ENCODE measurements at regions not wholly inside any gene's neighbourhood (a gene's known extent, or its start where the extent isn't known, plus 50 kb on each side); places are given as distances from the start of the nearest gene placed in this dataset.

DNA sequence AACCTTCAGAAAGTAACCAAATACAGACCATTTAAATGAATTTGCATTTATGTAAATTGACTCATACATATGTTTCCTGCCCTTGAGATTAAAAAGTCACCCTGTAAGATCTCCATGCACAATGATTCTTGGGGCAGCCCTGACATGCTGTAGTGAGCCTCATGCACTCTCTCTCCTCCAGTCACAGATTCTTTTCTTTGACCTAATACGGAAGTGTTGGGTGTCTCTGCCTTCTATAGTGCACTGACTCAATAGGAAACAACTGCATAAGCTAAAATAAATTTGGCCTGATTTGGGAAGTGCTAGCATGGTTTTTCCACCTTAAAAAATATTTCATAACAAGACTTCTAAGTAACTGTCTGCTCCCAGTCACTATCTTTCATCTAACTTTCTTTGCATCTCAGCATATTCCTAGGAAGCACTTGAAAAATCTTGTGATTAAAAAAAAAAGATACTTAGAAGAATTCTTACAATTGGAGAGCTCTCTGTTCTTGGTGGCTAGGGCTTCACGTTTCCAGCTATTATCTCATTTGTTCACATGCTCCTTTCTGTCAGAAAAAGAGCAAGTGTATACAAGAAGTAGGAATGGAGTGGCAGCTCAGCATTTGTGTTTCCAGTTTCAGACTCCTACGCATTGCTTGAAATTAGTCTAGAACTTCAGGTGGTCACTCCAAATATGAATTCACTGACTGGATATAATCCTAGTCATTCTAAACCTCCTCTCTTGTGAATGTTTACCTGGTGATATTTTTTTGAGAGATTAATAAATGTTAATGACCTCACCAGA is 207.9 kb upstream of the COL8A1 start:
- no peak for DNase-seq

DNA sequence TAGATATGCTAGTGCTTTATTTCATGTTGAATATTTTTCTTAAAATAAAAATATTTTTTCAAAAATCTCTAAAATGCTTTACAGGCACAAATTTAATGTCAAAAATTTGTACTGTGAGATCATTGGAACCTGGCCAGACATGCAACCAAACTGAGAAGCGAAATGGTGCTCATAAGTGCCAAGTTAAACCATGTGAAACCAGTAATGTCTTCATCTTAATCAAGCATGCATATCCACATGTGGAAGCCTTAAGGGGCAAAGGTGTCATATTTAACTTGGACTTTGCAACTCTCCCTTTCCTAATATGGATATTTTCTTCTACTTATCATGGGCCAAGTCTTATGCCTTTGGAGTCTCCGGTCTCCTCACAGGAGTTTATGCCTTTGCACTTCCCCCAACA is 208.9 kb upstream of the COL8A1 start:
- DNase-seq, result no peak

DNA sequence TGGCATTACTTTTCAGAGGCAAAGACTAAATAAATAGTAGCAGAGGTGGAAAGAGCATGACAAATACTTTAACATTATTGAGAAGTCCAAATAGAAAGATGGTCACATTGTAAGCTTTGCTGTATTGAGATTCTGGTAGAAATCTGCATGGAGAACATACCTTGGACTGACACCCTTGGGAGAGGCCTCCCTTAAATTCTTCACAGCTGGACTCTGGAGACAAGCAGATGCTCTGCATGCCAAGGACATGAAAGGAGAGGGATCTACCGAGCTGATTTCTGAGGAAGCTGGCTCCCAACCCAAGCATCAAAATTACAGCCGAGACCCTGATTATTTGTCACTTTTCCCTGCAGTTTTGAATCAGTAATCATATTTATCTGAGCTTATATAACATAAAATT is 212.5 kb upstream of the COL8A1 start:
- no peak for DNase-seq

DNA sequence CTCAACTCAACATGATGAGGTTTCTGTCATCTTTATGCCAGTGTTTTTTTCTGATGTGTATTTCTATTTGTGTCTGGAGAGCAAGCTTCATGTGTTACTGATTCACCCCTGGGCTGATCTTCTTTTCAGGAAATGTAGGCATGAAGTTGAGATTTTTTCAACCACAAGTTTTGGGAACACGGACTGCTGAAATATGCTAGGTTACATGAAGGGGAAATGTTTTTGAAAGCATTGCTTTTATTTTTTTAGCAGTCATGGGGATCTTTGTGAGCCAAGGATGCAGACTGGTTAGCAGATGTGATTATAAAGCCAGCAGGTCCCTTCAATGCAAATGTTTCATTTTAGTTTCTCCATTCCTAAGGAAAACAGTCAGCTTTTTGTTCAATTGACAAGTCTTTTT is 219.3 kb upstream of the COL8A1 start:
- no peak for DNase-seq

DNA sequence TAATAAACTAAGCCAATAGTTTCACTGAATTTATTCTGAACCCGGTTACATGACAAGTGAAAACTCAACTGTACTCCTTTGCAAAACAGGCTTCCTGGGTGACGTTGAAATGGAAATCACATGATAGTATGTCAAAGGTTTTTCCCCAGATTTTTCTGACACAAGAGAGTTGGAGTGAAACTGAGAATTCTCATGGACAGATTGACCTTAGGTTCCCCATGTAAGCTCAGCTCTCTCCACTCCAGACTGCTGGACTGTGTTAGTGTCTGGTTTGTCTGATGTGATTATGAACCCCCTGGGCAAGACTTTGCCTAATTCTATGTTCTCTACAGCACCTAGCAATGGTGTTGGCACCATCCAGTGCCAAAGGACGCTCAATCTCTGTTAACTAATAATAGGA is 219.7 kb upstream of the COL8A1 start:
- DNase-seq, result no peak

DNA sequence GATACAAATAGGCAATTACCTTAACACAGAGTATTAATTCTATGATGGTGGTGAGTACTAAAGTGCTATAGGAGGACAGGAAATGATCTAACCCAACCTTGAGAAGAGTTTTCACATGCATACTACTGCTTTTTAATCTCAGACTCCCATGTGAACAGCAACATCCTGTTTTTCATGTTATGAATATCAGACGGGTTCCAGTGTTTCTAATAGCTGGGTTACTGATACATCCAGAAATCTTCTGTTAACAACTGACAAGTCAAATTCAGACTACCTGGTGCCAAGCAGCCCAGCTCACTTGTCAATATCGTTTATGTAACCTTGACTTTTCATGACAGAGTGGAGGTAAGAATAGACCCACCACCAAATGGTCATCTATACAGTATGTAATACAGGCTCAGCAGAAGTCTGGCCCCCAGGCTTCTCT is 220.2 kb upstream of the COL8A1 start:
- DNase-seq, result no peak

DNA sequence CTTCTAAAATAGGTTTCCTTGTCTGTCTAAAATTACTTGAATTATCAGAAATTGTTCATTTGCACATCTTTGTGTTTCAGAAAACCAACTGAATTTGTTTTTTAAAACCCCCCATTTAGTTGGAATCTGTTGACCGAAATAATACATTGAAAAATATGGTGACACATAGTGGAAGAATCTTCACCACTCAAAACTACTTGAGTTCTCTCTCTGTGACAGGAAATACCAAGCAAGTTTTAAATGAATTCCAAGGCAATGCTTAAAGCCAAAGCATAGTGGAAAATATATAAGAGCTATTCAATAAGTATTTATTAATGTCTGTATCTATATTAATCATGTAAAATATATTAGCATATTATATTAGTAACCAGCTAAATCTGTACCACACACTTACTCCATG is 224.9 kb upstream of the COL8A1 start:
- no peak for DNase-seq

DNA sequence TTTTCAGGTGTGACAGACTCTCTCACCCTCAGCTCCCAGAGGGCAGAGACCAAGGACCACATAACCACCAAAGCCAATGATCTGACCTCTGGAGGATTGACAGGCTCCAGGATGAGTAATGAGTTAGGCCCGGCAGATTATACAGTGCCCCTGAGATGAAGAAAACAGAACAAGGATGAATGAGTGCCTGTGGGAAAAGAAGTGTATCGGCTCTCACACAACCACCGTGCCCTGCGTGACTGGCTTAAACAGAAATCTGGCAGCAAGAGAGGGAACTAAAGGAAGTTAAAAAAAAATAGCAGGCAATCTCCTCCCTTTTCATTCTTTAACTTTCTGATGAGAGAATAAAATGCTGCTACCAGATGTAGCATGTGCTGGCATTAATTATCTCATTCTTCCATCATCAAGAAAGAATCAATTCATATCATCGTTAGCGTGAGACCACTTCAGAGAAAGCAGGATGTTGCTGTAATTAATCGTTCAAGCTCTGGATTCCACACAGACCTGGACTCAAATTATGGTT is 227.5 kb upstream of the COL8A1 start:
- DNase-seq, result no peak

DNA sequence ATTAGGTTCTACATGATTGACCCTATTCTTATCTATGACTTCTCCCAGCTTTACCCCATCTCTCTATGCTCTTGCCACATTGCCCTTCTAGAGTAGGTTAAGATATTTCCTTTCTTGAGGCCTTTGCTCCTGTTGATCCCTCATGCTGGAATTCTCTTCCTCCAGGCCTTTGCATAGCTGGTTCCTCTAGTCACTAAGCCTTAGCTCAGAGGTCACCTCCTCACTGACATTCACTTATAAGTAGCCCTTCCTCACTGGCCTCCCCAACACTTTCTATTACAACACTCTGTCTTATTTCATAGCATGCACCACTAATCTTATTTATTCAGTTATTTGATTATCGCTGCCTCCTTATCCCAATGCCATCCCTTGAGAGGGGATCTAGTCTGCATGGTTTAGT is 228.4 kb upstream of the COL8A1 start:
- DNase-seq, result no peak

DNA sequence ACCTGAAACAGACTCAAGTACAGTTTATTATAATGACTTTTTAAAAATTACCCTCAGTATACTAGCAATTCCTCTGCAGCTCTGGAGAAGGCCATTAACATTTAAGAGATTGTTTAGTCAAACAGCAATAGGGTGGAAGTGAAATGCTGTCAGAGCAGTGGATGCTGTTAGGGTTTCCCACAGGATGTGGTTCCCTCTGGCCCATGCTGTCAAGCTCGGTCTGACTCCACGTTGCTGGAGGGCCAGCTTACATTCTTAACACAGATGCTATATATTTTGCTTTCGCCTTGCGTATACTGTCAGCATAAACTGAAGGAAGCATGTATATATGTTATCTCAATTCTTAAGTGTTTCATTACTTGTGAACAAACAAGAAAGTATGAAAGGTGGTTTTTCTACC is 231.1 kb upstream of the COL8A1 start:
- no peak for DNase-seq

DNA sequence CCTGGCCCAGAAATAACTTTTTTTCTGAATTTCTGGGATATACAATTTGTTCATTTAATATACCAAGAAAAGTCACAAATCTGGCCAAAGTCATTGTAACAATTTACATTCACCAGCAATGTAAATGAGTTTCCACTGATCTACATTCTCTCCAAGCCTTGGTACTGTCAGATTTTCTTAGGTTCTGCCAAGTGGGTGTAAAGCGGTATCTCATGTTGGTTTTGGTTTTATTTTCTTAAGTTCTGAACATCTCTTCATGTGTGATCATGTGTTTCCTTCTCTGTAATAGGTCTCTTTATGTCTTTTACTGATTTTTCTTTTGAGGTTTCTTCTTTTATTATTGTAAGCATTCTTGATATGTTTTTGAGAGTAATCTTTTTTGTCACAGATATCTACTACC is 235.6 kb upstream of the COL8A1 start:
- no peak for DNase-seq

DNA sequence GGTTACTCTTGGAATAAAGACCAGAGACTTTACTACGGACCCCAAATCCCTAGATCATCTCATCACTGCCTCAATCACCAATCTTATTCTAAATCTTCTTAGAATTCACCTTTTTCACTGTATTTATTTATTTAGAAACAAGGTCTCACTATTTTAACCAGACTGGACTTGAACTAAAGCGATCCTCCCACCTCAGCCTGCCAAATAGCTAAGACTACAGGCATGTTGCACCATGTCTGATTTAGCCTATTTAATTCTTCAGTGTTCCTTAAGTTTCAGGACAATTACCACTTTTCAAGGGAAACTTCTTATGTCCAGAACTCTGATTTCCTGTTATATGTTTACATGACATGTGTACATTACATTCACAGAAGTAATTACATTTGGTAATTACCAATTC is 238.0 kb upstream of the COL8A1 start:
- no peak for DNase-seq

DNA sequence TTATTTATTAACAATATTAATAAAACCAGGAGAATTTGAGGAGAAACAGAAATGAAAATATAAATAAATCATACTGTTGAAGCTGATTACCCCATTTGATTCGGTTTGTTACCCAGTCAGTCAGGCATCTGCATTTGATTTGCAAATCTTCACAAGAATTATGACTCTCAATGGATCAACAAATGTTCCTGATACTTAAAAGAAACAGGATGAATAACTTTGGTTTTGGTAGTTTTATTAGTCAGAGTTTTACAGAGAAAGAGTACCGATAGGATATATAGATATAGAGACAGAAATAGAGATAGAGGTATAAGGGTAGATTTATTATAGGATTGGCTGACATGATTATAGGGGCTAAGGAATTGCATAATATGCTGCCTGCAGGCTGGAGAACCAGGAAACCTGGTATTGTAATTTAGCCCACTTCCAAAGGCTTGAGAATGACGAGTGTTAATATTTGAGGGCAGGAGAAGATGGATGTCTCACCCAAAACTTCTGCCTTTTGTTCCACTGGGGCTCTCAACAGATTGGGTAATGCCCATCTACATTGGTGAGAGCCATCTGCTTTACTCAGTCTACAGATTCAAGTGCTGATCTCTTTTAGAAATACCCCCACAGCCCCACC is 241.6 kb upstream of the COL8A1 start:
- no peak for DNase-seq

DNA sequence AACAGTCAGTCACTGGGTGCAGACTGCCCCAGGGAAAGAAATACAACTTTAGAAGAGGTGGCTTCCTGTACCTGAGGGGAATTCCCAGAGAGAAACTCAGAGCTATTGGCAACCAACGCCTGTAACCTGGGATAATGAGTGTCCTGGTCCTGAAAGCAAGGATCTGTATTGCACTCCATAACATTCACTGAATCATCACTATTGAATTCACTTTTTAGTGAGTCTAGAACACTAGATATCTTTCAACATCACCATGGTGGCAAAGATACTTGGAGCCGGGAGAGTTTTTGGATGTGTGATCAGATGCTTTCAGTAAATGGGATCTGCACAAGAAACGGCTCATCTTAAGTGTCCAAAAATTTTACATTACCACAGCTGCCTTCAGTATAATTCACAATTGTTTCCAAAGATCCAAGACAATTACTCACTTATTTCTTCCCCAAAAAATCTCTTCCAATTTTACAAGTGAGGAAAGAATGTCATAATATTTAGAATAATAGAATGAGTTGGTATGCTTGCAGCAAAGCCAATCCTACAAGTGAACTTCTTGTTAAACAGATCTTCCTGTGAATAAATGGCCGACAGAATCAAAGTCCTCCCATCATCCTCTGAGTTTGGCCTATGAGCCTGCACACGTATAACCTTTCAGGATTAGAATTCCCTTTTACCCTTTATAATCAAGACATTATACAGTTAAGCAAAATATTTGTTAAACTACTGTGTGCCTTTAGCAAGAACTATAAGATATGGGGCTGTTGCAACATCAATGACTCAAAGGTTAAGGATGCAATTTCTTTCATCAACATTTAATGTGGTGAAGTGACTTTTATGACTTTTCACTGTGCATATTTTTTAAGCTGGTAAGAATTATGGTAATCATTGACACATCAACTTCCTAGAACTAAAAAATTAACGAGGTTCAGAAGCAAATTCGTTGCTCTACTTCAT is 243.3 kb upstream of the COL8A1 start:
- DNase-seq, result no peak

DNA sequence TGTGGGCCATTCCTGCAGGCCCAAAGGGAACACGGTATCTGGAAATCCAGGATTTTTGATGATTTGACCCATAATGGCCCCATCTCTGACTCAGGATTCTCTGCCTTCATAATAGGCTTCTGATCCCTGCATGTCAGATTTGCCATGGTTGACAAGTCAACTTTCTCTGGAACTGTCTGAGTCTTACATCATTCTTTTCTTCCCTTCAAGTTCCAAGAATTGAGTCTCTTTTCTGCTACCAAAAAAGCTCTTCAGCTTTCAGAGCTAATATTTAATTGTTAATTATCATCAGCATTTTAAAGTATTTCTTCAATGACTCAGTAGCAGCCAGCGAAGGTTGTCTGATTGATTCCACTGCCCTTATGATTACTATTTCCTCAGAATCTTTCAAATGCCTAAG is 244.4 kb upstream of the COL8A1 start:
- no peak for DNase-seq

DNA sequence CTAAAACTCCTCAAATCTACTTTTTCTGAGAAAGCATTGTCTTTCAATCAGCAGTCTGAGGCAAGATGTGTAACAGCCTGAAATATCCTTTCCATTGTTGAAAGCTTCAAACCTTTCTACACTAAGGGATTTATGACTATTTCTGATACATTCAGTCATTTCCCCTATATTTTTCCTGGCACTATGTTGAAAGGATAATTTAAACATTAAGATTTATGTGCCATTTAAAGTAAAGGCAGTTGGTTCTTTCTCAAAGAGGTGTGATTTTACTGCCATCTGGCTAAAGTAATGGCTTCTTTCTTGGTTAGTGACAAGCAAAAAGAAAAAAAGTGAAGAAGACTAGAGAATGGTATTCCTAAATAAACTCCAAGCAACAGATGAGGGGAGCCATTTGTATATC is 249.6 kb upstream of the COL8A1 start:
- DNase-seq, result no peak

DNA sequence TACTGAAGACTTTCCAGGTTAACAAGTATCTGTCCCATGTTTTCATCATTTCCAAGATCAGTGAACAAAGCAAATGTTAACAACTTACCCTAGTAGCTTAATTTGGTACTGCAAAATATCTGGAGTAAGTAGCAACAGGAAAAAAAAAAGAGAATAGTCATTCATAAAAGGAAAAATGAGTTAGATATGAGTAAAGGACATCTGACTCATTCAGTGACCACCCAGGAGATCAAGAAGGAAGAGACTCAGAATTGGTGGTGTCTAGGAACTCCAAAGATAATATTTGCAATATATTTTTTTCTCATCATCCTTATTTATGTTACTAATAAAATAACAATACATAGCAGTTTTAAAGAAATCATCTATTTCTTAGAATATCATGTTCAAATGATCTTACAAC is 253.8 kb upstream of the COL8A1 start:
- DNase-seq, result no peak

DNA sequence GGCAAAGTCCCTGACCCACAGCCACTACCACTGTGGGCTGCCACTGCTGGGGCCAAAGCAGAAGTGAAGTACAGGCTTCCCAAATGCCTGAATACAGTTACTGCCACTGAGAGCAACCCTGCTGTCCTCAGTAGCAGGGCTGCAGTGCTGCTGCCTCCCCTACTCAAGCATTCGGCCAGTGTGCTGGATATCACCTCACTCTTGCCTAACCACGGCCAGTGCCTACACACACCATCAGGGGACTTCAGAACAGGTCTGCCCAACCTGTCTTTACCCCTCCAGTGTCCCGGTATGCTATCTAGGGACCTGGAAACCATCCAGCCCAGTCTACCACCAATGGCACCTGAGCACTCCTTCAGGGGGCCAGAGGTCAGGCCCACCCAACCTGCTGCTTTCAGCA is 261.5 kb upstream of the COL8A1 start:
- no peak for DNase-seq

DNA sequence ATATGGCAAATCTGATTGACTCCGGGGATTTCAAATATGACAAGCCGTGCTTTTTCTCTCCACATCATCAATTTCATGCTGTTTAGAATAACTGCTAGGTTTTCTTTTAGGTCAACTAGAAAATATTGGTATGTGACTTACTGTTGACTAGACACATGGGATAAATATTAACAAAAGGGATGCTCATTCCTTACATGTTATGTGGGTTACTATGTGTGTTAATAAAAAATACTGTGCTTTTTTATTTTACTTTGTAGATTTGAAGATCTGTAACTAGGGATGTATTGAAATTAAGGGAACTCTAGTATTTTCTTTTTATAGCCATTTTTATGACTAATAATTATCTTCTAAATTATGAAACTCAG is 264.6 kb upstream of the COL8A1 start:
- DNase-seq, result no peak

DNA sequence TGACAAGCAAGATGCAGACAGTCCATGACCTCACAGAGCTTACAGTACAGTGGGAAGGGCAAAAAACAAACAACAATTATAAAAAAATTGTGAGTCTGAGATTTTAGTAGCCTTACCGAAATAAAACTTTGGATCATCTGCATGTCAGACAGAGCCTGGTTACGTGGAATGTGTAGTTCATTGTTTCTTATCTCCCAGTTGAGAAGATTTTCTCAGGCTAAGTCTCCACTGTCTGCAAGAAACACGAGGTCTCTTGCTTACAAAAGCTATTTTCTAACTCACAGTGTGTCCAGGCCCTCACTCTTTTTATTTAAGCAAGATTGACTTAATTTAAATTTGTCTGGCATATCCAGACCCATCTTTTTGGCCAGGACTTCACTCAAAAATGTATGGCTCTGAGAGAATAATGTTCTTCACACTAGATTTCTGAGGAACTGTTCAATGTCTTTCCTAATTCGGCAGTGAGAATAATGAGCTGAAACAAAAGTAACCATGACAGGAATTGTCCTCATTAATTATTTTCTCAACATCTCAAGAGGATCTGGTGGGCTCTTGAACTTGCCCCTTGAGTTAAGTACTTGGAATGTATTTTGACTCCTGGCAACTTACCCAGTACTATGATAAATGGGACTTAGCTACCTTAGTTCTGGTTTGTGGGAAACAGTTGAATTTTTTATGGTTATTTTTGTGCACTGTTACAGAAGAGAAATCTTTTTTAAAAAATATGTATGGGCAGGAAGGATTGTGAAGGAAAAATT is 265.1 kb upstream of the COL8A1 start:
- no peak for DNase-seq

DNA sequence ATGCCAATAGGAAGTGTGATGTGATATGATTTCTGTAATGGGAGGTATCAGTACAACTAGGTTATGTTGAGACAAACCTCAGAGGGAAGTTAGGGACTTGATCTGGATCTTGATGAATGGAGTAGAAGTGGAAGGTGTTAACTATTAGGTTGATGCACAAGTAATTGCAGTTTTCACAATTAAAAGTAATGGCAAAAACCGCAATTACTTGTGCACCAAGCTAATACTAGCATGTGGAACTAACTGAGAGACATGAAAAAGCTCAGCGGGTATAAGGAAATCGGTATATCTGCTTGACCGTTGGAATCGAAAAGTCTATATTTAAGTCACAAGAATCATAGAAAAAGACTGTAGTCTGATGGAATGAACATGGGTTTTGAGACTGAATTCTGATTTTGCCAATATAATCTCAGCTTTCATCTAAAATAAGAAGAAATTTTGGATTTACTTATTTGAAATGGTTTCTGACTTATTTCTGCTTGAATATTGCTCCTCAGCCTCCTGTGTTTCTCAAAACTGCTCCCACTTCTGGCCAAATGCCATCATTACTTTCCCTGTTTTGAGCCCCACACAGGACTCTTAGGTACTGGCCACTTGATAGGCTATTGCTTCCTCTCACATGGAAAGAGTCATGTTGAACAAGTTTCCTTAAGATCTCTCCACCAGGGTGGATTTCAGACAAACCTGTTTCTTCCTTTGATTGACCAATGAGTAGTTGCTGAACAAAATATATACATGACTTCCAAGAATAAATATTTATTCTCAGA is 271.5 kb upstream of the COL8A1 start:
- no peak for DNase-seq

DNA sequence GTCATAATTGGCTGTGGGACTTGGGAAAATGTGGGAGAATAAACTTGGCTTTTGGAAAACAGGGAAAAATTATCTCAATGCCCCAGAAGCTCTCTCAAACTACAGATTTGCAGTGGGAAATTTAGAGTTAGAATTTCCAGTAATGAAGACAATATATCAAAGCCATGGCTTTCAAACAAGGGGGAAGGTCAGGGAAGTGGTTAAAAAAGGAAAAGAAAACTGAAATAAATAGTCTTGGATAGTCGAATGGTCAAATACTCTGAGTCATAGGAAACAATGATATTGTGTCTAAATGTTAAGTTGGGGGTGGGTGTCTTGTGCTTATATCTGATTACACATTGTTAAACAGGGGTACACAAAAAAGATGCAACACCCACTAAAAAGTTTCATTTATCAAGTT is 272.4 kb upstream of the COL8A1 start:
- no peak for DNase-seq

All from AML-193 (cell line).